Keratinocyte (primary cell): ENCODE measurements at regions not wholly inside any gene's neighbourhood (a gene's known extent, or its start where the extent isn't known, plus 50 kb on each side); places are given as distances from the start of the nearest gene placed in this dataset.

Experiments
- CTCF ChIP-seq, 3 experiments: IDR thresholded peaks in 1 of 3; conservative IDR thresholded peaks in 1 of 3; optimal IDR thresholded peaks in 1 of 3; 2 replicates in 2 of 3; 3 replicates in 1 of 3; pipeline versions ENCODE3 to v1.5.1; 2011; ENCODE audit warnings: low read length in 3 of 3, mild to moderate bottlenecking in 3 of 3, moderate library complexity in 2 of 3, control low read depth in 1 of 3, inconsistent platforms in 1 of 3; ENCODE audit not compliant: insufficient read depth in 2 of 3; ENCODE audit errors: extremely low read depth in 1 of 3
- EZH2 ChIP-seq: IDR thresholded peaks from one replicate; pipeline ENCODE4 v1.6.1; 2012; ENCODE audit warnings: inconsistent platforms, mild to moderate bottlenecking, low read length, moderate library complexity

DNA sequence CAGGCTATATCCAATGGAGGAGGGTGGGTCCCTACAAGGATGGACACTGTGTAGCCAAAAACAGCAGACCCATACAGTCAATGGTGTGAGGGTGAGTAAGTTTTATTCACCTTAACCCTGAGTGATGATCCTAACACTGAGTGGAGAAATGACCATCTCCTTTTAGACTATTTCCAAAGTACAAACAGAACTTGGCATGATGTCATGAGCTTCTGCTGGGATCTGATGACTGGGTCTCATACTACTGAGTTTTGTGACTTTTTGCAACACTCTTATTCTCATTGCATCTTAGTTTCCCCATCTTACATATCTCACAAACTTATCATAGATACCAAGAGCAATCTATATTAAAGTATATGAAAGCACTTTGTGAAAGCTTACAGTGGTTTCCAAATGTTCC, 330.3 kb upstream of the CFAP20DC start:
- TF ChIP-seq CTCF (optimal IDR thresholded peaks at IDR 0.05 in 1 of 3, IDR thresholded peaks at IDR 0.05 in 1 of 3, conservative IDR thresholded peaks at IDR 0.05 in 1 of 3; ENCODE audit: extremely low read depth in 1 of 3, insufficient read depth in 2 of 3, low read length in 3 of 3): no peak
- no peak for TF ChIP-seq EZH2
